ENCODE measurements at regions not wholly inside any gene's neighbourhood (a gene's known extent, or its start where the extent isn't known, plus 50 kb on each side); places are given as distances from the start of the nearest gene placed in this dataset.

- H3K9me3 ChIP-seq, result no peaks in the 10 kb centered on the region
- no peaks in the 10 kb centered on the region for H3K36me3 ChIP-seq
- no peaks in the 10 kb centered on the region for H3K27me3 ChIP-seq
- H3K27ac ChIP-seq, result no peak overlapping the region
- no peak overlapping the region for H3K9ac ChIP-seq
- H3K4me1 ChIP-seq, result no peaks in the 10 kb centered on the region
- H3K4me2 ChIP-seq, result no peak overlapping the region
- TF ChIP-seq Cebpa-rat (IDR thresholded peaks at IDR 0.05), result no peak
- H4K20me1 ChIP-seq, result no peaks in the 10 kb centered on the region
- H3K4me3 ChIP-seq, result no peak overlapping the region
These were observed 118.1 kb upstream of the CCDC112 start for GRCh38 chr5:115414406-115415142.

DNA sequence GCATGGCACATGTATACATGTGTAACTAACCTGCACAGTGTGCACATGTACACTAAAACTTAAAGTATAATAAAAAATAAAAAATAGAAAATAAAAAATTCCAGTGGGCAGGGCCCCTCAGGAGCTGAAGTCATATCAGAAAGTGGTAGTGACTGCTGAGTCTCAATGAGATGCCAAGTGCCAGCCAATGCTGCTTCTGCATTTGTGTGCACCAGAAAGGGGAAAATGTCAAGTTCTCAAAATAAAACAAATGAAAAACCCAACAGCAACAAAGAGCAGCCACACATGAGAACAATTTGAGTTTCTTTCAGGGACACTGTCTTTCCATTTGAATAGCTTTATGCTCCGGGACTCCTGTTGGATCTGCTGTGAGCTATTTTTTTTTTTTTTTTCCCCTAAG, 117.2 kb upstream of the CCDC112 start:
- Histone ChIP-seq H3K4me3 (no peak overlapping the region), H3K27ac (no peak overlapping the region), H3K9me3 (no peaks in the 10 kb centered on the region), H4K20me1 (no peaks in the 10 kb centered on the region), H3K4me2 (no peak overlapping the region), H3K9ac (no peak overlapping the region), H3K36me3 (no peaks in the 10 kb centered on the region), H3K27me3 (no peaks in the 10 kb centered on the region), H3K4me1 (no peaks in the 10 kb centered on the region)
- TF ChIP-seq Cebpa-rat (IDR thresholded peaks at IDR 0.05), result no peak

DNA sequence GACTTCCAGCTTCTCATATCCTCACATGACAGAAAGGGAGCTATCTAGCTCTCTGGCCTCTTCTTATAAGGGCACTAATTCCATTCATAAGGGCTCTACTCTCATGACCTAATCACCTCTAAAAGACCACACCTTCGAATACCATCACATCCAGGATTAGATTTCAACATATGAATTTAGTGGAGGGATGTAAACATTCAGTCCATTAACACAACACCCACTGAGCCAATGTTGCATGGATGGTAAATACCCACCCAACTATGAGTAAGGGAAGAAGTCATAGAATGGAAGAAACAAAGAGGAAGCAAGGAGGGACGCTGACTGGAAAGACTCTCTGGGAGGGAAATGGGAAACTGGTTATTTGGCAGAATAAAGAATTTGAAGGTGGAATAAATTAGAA, 112.6 kb upstream of the CCDC112 start:
- Histone ChIP-seq H3K4me1 (no peaks in the 10 kb centered on the region), H3K36me3 (no peaks in the 10 kb centered on the region), H3K4me3 (no peak overlapping the region), H3K9me3 (no peaks in the 10 kb centered on the region), H4K20me1 (no peaks in the 10 kb centered on the region), H3K27ac (no peak overlapping the region), H3K9ac (no peak overlapping the region), H3K4me2 (no peak overlapping the region), H3K27me3 (no peaks in the 10 kb centered on the region)
- no peak for TF ChIP-seq Cebpa-rat (IDR thresholded peaks at IDR 0.05)

DNA sequence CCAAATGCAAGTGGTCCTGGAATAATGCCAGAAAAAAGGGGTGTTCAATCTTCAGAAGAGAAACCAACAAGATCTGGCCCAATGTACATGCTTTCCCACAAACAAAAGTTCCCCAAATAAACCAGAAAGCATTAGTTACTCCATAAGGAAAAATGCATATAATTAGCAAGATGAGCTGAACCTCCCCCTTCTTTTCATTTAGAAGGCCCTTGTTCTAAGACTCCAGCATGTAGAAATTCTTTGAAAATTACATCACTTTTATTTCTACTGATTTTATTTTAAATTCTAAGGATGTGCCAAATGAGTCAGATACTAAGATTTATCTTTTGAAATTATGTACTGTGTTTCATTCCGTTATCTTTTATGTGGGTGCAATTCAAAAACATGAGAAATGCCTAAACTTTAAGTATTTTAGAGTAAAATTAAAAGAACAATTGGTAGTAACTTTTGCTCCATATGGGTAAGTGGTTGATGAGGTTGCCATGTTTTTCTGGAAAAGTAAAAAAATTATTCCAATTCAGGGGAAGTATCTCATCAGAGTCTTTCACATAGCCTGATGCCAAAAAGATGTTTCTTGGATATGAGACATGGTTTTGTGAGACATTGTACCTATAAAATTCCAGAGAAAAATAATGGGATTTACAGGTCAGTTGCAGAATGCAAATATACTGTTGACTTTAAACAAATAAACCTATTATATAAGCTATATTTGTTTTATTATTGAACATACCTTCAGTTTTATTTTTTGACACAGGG, 106.5 kb upstream of the CCDC112 start:
- Histone ChIP-seq H3K4me3 (no peak overlapping the region), H3K9ac (no peak overlapping the region), H4K20me1 (no peaks in the 10 kb centered on the region), H3K27ac (no peak overlapping the region), H3K4me2 (no peak overlapping the region), H3K9me3 (no peaks in the 10 kb centered on the region), H3K4me1 (no peaks in the 10 kb centered on the region), H3K36me3 (no peaks in the 10 kb centered on the region), H3K27me3 (no peaks in the 10 kb centered on the region)
- TF ChIP-seq Cebpa-rat (IDR thresholded peaks at IDR 0.05), result no peak

- Histone ChIP-seq H3K9ac (no peak overlapping the region), H3K4me3 (no peak overlapping the region), H3K4me2 (no peak overlapping the region), H3K9me3 (no peaks in the 10 kb centered on the region), H3K4me1 (no peaks in the 10 kb centered on the region), H3K36me3 (no peaks in the 10 kb centered on the region), H4K20me1 (no peaks in the 10 kb centered on the region), H3K27me3 (no peaks in the 10 kb centered on the region), H3K27ac (no peak overlapping the region)
- no peak for TF ChIP-seq Cebpa-rat (IDR thresholded peaks at IDR 0.05)
These were observed 105.6 kb upstream of the CCDC112 start for GRCh38 chr5:115402092-115402491.

DNA sequence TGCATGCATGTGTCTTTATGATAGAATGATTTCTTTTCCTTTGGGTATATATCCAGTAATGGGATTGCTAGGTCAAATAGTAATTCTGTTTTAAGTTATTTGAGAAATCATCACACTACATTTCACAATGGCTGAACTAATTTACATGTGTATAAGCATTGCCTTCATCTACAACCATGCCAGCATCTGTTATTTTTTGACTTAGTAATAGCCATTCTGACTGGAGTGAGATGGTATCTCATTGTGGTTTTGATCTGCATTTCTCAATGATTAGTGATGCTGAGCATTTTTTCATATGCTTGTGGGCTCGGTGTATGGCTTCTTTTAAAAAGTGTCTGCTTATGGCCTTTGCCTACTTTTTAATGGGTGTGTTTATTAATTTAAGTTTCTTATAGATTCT, 102.3 kb upstream of the CCDC112 start:
- Histone ChIP-seq H3K36me3 (no peaks in the 10 kb centered on the region), H3K4me1 (no peaks in the 10 kb centered on the region), H3K9ac (no peak overlapping the region), H4K20me1 (no peaks in the 10 kb centered on the region), H3K9me3 (peaks cover 5% of the 10 kb centered on the region; the same call in 1 of the 2 replicates), H3K27me3 (no peaks in the 10 kb centered on the region), H3K4me2 (no peak overlapping the region), H3K27ac (no peak overlapping the region), H3K4me3 (no peak overlapping the region)
- no peak for TF ChIP-seq Cebpa-rat (IDR thresholded peaks at IDR 0.05)

- Histone ChIP-seq H3K4me1 (no peaks in the 10 kb centered on the region), H3K9me3 (peaks cover 8% of the 10 kb centered on the region; the same call in 1 of the 2 replicates), H3K27me3 (no peaks in the 10 kb centered on the region), H3K4me2 (no peak overlapping the region), H4K20me1 (no peaks in the 10 kb centered on the region), H3K27ac (no peak overlapping the region), H3K36me3 (no peaks in the 10 kb centered on the region), H3K4me3 (no peak overlapping the region), H3K9ac (no peak overlapping the region)
- no peak for TF ChIP-seq Cebpa-rat (IDR thresholded peaks at IDR 0.05)
These were observed 100.2 kb upstream of the CCDC112 start for GRCh38 chr5:115396688-115397087.

DNA sequence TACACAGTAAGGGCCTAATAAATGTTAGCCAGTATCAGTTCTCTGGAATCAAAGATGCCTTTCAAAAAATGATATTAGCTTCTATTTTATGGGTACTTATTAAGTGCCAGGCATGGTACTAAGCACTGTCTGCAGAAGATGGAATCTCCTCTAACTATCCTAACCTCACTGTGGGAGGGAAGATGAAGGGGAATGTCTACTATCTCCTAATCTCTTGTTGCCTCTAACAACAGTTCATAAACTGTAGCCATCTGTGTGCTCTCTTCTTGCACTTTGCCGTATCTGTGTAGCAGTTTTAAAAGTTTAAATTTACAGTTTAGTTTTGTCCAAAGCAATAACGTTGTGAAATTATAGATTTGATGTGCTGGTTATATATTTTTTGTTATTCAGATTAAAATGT, 99.6 kb upstream of the CCDC112 start:
- H3K4me3 ChIP-seq, result no peak overlapping the region
- H3K9ac ChIP-seq, result no peak overlapping the region
- H3K27me3 ChIP-seq, result no peaks in the 10 kb centered on the region
- no peaks in the 10 kb centered on the region for H3K4me1 ChIP-seq
- no peaks in the 10 kb centered on the region for H4K20me1 ChIP-seq
- peaks cover 8% of the 10 kb centered on the region; the same call in 1 of the 2 replicates for H3K9me3 ChIP-seq
- H3K27ac ChIP-seq, result no peak overlapping the region
- no peak overlapping the region for H3K4me2 ChIP-seq
- no peaks in the 10 kb centered on the region for H3K36me3 ChIP-seq
- TF ChIP-seq Cebpa-rat (IDR thresholded peaks at IDR 0.05), result no peak

GRCh38 chr5:115394531-115394930, 98.1 kb upstream of the CCDC112 start:
- Histone ChIP-seq H3K36me3 (no peaks in the 10 kb centered on the region), H3K27ac (no peak overlapping the region), H3K4me2 (no peak overlapping the region), H4K20me1 (no peaks in the 10 kb centered on the region), H3K4me3 (no peak overlapping the region), H3K9ac (no peak overlapping the region), H3K9me3 (peaks cover 8% of the 10 kb centered on the region; the same call in 1 of the 2 replicates), H3K4me1 (no peaks in the 10 kb centered on the region), H3K27me3 (no peaks in the 10 kb centered on the region)
- no peak for TF ChIP-seq Cebpa-rat (IDR thresholded peaks at IDR 0.05)

- no peaks in the 10 kb centered on the region for H3K27me3 ChIP-seq
- no peak overlapping the region for H3K9ac ChIP-seq
- H3K4me2 ChIP-seq, result no peak overlapping the region
- no peak overlapping the region for H3K27ac ChIP-seq
- H3K4me3 ChIP-seq, result no peak overlapping the region
- TF ChIP-seq Cebpa-rat (IDR thresholded peaks at IDR 0.05), result no peak
- peaks cover 8% of the 10 kb centered on the region; the same call in 1 of the 2 replicates for H3K9me3 ChIP-seq
- H3K4me1 ChIP-seq, result no peaks in the 10 kb centered on the region
- H4K20me1 ChIP-seq, result no peaks in the 10 kb centered on the region
- no peaks in the 10 kb centered on the region for H3K36me3 ChIP-seq
These were observed 96.8 kb upstream of the CCDC112 start for GRCh38 chr5:115393239-115393638.

Data from BLaER1 (cell line).